HCT116 (cell line): ENCODE measurements at regions not wholly inside any gene's neighbourhood (a gene's known extent, or its start where the extent isn't known, plus 50 kb on each side); places are given as distances from the start of the nearest gene placed in this dataset.

Source experiments
- ATAC-seq: fragments of 200-7000 bp; cut with Tn5 transposase; 2 replicates; pipeline ENCODE4 v1.9.1; 2020; ENCODE audit warnings: mild to moderate bottlenecking, moderate library complexity
- BruUV-seq: library from RNA; stranded (reverse); fragments of 400-500 nt; replicated peaks from 2 replicates; lab custom pipeline; 2021; lab: Mats Ljungman, UMichigan
- CTCF ChIA-PET: fragments of 300-600 bp; sonication (Branson Sonifier 250); formaldehyde crosslinking; loops from one replicate; lab custom pipeline; 2021; ENCODE audit warnings: antibody characterized with exemption; lab: Charles Lee
- POLR2A ChIA-PET: fragments of 300-600, 350-600 bp; sonication (Branson Sonifier 250); formaldehyde crosslinking; loops from one replicate; lab custom pipeline; 2021; ENCODE audit warnings: antibody characterized with exemption; lab: Charles Lee
- RAD21 ChIA-PET, 2 experiments: fragments of 300-600 bp; sonication (Branson Sonifier 250); formaldehyde crosslinking; loops; one replicate each; lab custom pipeline; 2023; ENCODE audit warnings: low total read pairs in 2 of 2; ENCODE audit not compliant: uncharacterized antibody in 2 of 2, unreplicated experiment in 2 of 2, low non-redundant PET in 1 of 2; lab: Charles Lee
- DNase-seq: peaks from one replicate; pipeline ENCODE4 v3.0.0-alpha.2; 2010; ENCODE audit warnings: low read depth, low spot score
- H2AFZ ChIP-seq: fragments of 200-600 bp; shearing (Covaris generic), sonication (generic); 2 replicates; pipeline ENCODE4 v1.6.1; 2017; ENCODE audit warnings: low read depth, mixed run types, mixed read lengths, antibody characterized with exemption, low read length; ENCODE audit not compliant: poor library complexity, severe bottlenecking
- H3K27ac ChIP-seq: 2 replicates; pipeline ENCODE4 v1.5.1; 2012; ENCODE audit warnings: low read depth, low read length
- H3K27me3 ChIP-seq: fragments of 200-600 bp; sonication (generic); 2 replicates; pipeline ENCODE4 v1.6.1; 2016; ENCODE audit warnings: mixed run types, low read length, mixed read lengths; ENCODE audit not compliant: insufficient read depth
- H3K36me3 ChIP-seq, 2 experiments: fragments of 200-500 bp in 1 of 2; fragments of 200-600 bp in 1 of 2; sonication (Bioruptor generic) in 1 of 2; sonication (generic) in 1 of 2; 2 replicates each; pipeline versions ENCODE4 v1.5.1 to v1.6.1; 2014 to 2016; ENCODE audit warnings: low read length in 2 of 2, inconsistent platforms in 1 of 2, mixed read lengths in 1 of 2, mixed run types in 1 of 2; ENCODE audit not compliant: insufficient read depth in 2 of 2, control insufficient read depth in 1 of 2
- H3K4me1 ChIP-seq, 2 experiments: fragments of 200-600 bp in 1 of 2; sonication (generic) in 1 of 2; 2 replicates each; pipeline versions ENCODE4 v1.5.1 to v1.6.1; 2012 to 2017; ENCODE audit warnings: low read length in 2 of 2, inconsistent platforms in 1 of 2, mild to moderate bottlenecking in 1 of 2, mixed read lengths in 1 of 2, mixed run types in 1 of 2, moderate library complexity in 1 of 2; ENCODE audit not compliant: insufficient read depth in 2 of 2, control insufficient read depth in 1 of 2
- H3K4me2 ChIP-seq: fragments of 200-600 bp; sonication (generic); 2 replicates; pipeline ENCODE4 v1.6.1; 2017; ENCODE audit warnings: mixed run types, low read length, mixed read lengths
- H3K4me3 ChIP-seq, 2 experiments: fragments of 200-600 bp in 1 of 2; sonication (generic) in 1 of 2; replicated peaks in 1 of 2; 2 replicates each; pipeline ENCODE4 v1.5.1; 2011 to 2016; ENCODE audit warnings: low read length in 2 of 2, control low read depth in 1 of 2, low read depth in 1 of 2, mild to moderate bottlenecking in 1 of 2, mixed read lengths in 1 of 2, mixed run types in 1 of 2
- H3K79me2 ChIP-seq: fragments of 200-600 bp; sonication (generic); 2 replicates; pipeline ENCODE4 v1.6.1; 2017; ENCODE audit warnings: mild to moderate bottlenecking, mixed run types, low read length, moderate library complexity, mixed read lengths; ENCODE audit not compliant: insufficient read depth
- H3K9ac ChIP-seq: fragments of 200-600 bp; sonication (generic); 2 replicates; pipeline ENCODE4 v1.6.1; 2016; ENCODE audit warnings: low read length, mixed read lengths
- H3K9me2 ChIP-seq: fragments of 200-600 bp; sonication (generic), shearing (Covaris generic); 2 replicates; pipeline ENCODE4 v1.6.1; 2017; ENCODE audit warnings: mixed run types, mild to moderate bottlenecking, moderate library complexity; ENCODE audit not compliant: insufficient read depth
- H3K9me3 ChIP-seq, 2 experiments: fragments of 200-500 bp in 1 of 2; fragments of 200-600 bp in 1 of 2; sonication (Bioruptor generic) in 1 of 2; sonication (generic) in 1 of 2; 2 replicates each; pipeline ENCODE4 v1.6.1; 2014 to 2017; ENCODE audit warnings: low read length in 2 of 2, mixed read lengths in 2 of 2, inconsistent platforms in 1 of 2, low read depth in 1 of 2, mild to moderate bottlenecking in 1 of 2, mixed run types in 1 of 2, moderate library complexity in 1 of 2; ENCODE audit not compliant: control insufficient read depth in 1 of 2, insufficient read depth in 1 of 2
- H4K20me1 ChIP-seq: fragments of 200-600 bp; sonication (generic), shearing (Covaris generic); 2 replicates; pipeline ENCODE4 v1.6.1; 2017; ENCODE audit warnings: mixed run types, mild to moderate bottlenecking, moderate library complexity; ENCODE audit not compliant: insufficient read depth
- ATF3 ChIP-seq: IDR thresholded peaks from 2 replicates; pipeline ENCODE4 v1.6.1; 2012
- ELF1 ChIP-seq: IDR thresholded peaks from 2 replicates; pipeline ENCODE4 v1.6.1; 2012; ENCODE audit warnings: low read depth, borderline replicate concordance
- EZH2 ChIP-seq: fragments of 200-600 bp; sonication (generic); IDR thresholded peaks from 2 replicates; pipeline ENCODE4 v1.6.1; 2017; ENCODE audit warnings: antibody characterized with exemption, mixed run types
- EZH2phosphoT487 ChIP-seq: fragments of 200-600 bp; IDR thresholded peaks from 2 replicates; pipeline ENCODE4 v1.6.1; 2018; ENCODE audit warnings: antibody characterized with exemption, borderline replicate concordance
- FOSL1 ChIP-seq: IDR thresholded peaks from 2 replicates; pipeline ENCODE4 v1.6.1; 2012; ENCODE audit warnings: low read depth
- POLR2A ChIP-seq: IDR thresholded peaks from 2 replicates; pipeline ENCODE4 v1.7.0; 2011; ENCODE audit warnings: borderline replicate concordance; ENCODE audit not compliant: insufficient read depth, insufficient read length; ENCODE audit errors: extremely low read depth
- RAD21 ChIP-seq: IDR thresholded peaks from 2 replicates; pipeline ENCODE4 v1.6.1; 2012; ENCODE audit warnings: low read depth, mild to moderate bottlenecking
- REST ChIP-seq: IDR thresholded peaks from 2 replicates; pipeline ENCODE4 v1.6.1; 2012; ENCODE audit warnings: low read depth
- SRF ChIP-seq: IDR thresholded peaks from 2 replicates; pipeline ENCODE4 v1.6.1; 2012; ENCODE audit warnings: low read depth
- TCF7L2 ChIP-seq: IDR thresholded peaks from 2 replicates; pipeline ENCODE4 v1.7.0; 2011; ENCODE audit warnings: borderline replicate concordance, inconsistent platforms; ENCODE audit not compliant: insufficient read depth, insufficient read length; ENCODE audit errors: extremely low read depth
- YY1 ChIP-seq: IDR thresholded peaks from 2 replicates; pipeline ENCODE4 v1.6.1; 2011; ENCODE audit warnings: low read length, low read depth, moderate library complexity, mild to moderate bottlenecking; ENCODE audit not compliant: insufficient replicate concordance; ENCODE audit errors: extremely low read depth
- intact Hi-C: fragments of 100-400 bp; cut with micrococcal nuclease; formaldehyde crosslinking; loops from 2 replicates; pipeline ENCODE4 v1.10.0; 2022
- TF ChIP-seq, protein P1 (sequence below), 3 experiments: fragments of 200-600 bp in 1 of 3; sonication (generic) in 1 of 3; IDR thresholded peaks in 2 of 3; conservative IDR thresholded peaks in 1 of 3; 2 replicates each; pipeline ENCODE4 v1.5.1; 2012 to 2017; ENCODE audit warnings: low read depth in 2 of 3, low read length in 2 of 3, antibody characterized with exemption in 1 of 3, borderline replicate concordance in 1 of 3, control low read depth in 1 of 3, mild to moderate bottlenecking in 1 of 3, mixed read lengths in 1 of 3, mixed run types in 1 of 3, moderate library complexity in 1 of 3; ENCODE audit not compliant: insufficient read depth in 1 of 3

DNA sequence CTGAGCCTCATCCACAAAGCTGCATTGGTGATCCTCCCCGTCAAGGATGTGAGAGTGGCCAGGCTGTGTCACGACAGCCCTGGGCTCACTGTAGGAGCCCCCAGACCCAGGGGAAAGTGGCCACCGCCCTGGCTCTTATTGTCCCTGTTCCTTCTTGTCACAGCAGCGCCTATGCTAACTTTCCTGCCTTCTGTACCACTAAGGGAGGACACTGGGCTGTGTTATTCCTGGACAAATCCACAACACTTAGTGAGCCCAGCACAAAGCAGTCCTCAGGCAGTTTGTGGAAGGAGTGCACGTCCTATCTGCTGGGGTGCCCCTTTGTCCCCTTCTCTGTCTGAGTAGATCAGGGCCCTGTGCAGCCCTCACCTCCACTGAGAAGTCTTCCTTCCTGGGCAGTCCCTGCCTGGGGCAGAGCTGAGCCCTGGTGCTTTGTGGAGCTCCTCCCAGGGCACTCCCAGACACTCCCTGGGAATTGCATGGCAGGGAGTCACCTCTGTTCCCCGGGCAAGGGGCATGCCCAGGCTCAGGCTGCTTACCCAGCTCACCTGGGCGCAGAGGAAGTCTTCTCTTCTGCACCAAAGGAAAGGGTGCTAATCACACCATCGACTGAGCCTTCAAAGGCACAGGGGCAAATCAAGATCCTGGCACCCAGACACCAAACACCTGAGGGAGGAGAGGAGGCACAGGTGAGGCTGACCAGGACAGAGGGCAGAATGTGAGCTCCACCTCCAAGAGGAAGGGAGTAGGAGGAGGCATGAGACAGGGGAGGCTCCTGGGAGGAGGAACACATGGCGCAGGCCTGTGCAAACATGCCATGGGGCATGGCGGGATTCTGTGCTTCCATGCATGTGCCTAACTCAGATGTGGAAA, 138.7 kb downstream of the KLF13 start:
- Histone ChIP-seq H3K9me2 (no peaks in the 10 kb centered on the region), H2AFZ (no peak overlapping the region), H3K9ac (no peak overlapping the region), H3K79me2 (no peaks in the 10 kb centered on the region), H3K27me3 (peaks cover 6% of the 10 kb centered on the region; the same call in 1 of the 2 replicates), H4K20me1 (no peaks in the 10 kb centered on the region), H3K4me2 (no peak overlapping the region), H3K27ac (no peak overlapping the region), H3K9me3 (no peaks in the 10 kb centered on the region), H3K4me3 (no peak overlapping the region), H3K4me1 (peaks cover 0 to 8% of the 10 kb centered on the region in 2 experiments; a peak in 1 of 4 replicates), H3K36me3 (no peaks in the 10 kb centered on the region)
- ChIA-PET RAD21 (no interaction called here), POLR2A (no interaction called here), CTCF (interaction anchor here (1.5 kb wide), 1 partner anchor 23 kb away, joined by 6 read pairs; no protein-coding TSS in a partner anchor)
- peak; percentile 73 for ATAC-seq
- intact Hi-C loops: no loop called here
- no peak for DNase-seq
- BruUV-seq: no TSS peak
- TF ChIP-seq EZH2: no peak
- no peak for TF ChIP-seq YY1

DNA sequence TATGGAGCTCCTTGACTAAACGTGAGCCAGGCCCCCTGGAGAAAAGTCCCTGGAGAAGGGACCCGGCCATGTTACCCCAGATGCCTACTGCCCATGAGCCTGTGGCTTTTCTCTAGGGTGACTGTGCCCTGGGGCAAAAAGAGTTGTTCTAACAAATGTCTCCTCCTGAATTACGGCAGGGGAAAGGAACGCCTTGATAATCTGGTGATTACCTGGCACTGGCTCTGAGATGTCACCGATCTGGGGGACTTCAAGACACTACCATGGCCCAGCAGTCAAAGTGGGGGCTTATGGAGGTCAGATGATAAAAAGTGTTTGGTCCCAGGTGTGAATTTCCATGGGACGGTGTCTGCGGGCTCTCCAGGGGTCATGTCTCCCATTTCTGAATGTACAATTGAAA, 140.7 kb downstream of the KLF13 start:
- Histone ChIP-seq H3K27me3 (peaks cover 13% of the 10 kb centered on the region; the same call in 1 of the 2 replicates), H3K9me2 (no peaks in the 10 kb centered on the region), H3K79me2 (no peaks in the 10 kb centered on the region), H3K27ac (no peak overlapping the region), H4K20me1 (no peaks in the 10 kb centered on the region), H3K4me3 (no peak overlapping the region), H3K4me1 (peaks cover 0 to 8% of the 10 kb centered on the region in 2 experiments; a peak in 1 of 4 replicates), H3K9me3 (no peaks in the 10 kb centered on the region), H3K36me3 (no peaks in the 10 kb centered on the region), H3K9ac (no peak overlapping the region), H3K4me2 (no peak overlapping the region), H2AFZ (no peak overlapping the region)
- no TSS peak for BruUV-seq
- POLR2A ChIA-PET: no interaction called here
- intact Hi-C loops: no loop called here
- RAD21 ChIA-PET: no interaction called here
- DNase-seq (no peak), ATAC-seq (no peak)
- CTCF ChIA-PET: no interaction called here
- TF ChIP-seq ATF3 (no peak), FOSL1 (no peak), POLR2A (no peak), YY1 (no peak), RAD21 (no peak), REST (no peak), SRF (no peak), EZH2phosphoT487 (no peak), TCF7L2 (no peak), ELF1 (no peak)
- TF ChIP-seq, protein P1, sequence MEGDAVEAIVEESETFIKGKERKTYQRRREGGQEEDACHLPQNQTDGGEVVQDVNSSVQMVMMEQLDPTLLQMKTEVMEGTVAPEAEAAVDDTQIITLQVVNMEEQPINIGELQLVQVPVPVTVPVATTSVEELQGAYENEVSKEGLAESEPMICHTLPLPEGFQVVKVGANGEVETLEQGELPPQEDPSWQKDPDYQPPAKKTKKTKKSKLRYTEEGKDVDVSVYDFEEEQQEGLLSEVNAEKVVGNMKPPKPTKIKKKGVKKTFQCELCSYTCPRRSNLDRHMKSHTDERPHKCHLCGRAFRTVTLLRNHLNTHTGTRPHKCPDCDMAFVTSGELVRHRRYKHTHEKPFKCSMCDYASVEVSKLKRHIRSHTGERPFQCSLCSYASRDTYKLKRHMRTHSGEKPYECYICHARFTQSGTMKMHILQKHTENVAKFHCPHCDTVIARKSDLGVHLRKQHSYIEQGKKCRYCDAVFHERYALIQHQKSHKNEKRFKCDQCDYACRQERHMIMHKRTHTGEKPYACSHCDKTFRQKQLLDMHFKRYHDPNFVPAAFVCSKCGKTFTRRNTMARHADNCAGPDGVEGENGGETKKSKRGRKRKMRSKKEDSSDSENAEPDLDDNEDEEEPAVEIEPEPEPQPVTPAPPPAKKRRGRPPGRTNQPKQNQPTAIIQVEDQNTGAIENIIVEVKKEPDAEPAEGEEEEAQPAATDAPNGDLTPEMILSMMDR (IDR thresholded peaks at IDR 0.05 in 2 of 3, conservative IDR thresholded peaks at IDR 0.05 in 1 of 3; ENCODE audit: borderline replicate concordance in 1 of 3, insufficient read depth in 1 of 3, low read depth in 2 of 3, low read length in 2 of 3): no peak
